A673 (cell line): ENCODE measurements at regions not wholly inside any gene's neighbourhood (a gene's known extent, or its start where the extent isn't known, plus 50 kb on each side); places are given as distances from the start of the nearest gene placed in this dataset.

ENCODE experiments used
- BruUV-seq: library from RNA; stranded (reverse); fragments of 400-500 nt; replicated peaks from 2 replicates; lab custom pipeline; 2021; lab: Mats Ljungman, UMichigan
- CTCF ChIA-PET: fragments of 300-600 bp; sonication (Branson Sonifier 250); formaldehyde crosslinking; loops from one replicate; lab custom pipeline; 2022; ENCODE audit warnings: antibody characterized with exemption; lab: Charles Lee
- POLR2A ChIA-PET: fragments of 300-600 bp; sonication (Branson Sonifier 250); formaldehyde crosslinking; loops from one replicate; lab custom pipeline; 2022; ENCODE audit warnings: antibody characterized with exemption; ENCODE audit not compliant: low non-redundant PET; lab: Charles Lee
- DNase-seq: peaks from one replicate; pipeline ENCODE4 v3.0.0-alpha.2; 2015; ENCODE audit warnings: low spot score
- H3K27ac ChIP-seq: fragments of 200-600 bp; sonication (generic); 2 replicates; pipeline ENCODE4 v1.5.1; 2016; ENCODE audit warnings: mixed run types, low read depth, mild to moderate bottlenecking, mixed read lengths, antibody characterized with exemption, low read length; ENCODE audit not compliant: poor library complexity, severe bottlenecking
- H3K27me3 ChIP-seq: fragments of 200-600 bp; sonication (generic); replicated peaks from 2 replicates; pipeline ENCODE4 v1.6.1; 2017; ENCODE audit warnings: mixed run types, low read depth, mild to moderate bottlenecking, mixed read lengths, antibody characterized with exemption, low read length; ENCODE audit not compliant: insufficient read depth, poor library complexity
- H3K36me3 ChIP-seq: fragments of 200-600 bp; sonication (generic); 2 replicates; pipeline ENCODE4 v1.6.1; 2016; ENCODE audit warnings: mixed run types, mild to moderate bottlenecking, mixed read lengths, antibody characterized with exemption, low read length; ENCODE audit not compliant: insufficient read depth, poor library complexity, severe bottlenecking
- H3K4me1 ChIP-seq: fragments of 200-600 bp; sonication (generic); 2 replicates; pipeline ENCODE4 v1.6.1; 2017; ENCODE audit warnings: mixed run types, mild to moderate bottlenecking, mixed read lengths, antibody characterized with exemption, low read length; ENCODE audit not compliant: insufficient read depth, poor library complexity, severe bottlenecking
- H3K4me3 ChIP-seq: fragments of 200-600 bp; sonication (generic); 2 replicates; pipeline ENCODE4 v1.5.1; 2016; ENCODE audit warnings: low read depth, mixed run types, mild to moderate bottlenecking, mixed read lengths, low read length; ENCODE audit not compliant: poor library complexity, severe bottlenecking
- H3K9me3 ChIP-seq: fragments of 200-600 bp; sonication (generic); 2 replicates; pipeline ENCODE4 v1.6.1; 2016; ENCODE audit warnings: mixed run types, low read depth, mild to moderate bottlenecking, mixed read lengths, antibody characterized with exemption, low read length; ENCODE audit not compliant: poor library complexity, severe bottlenecking
- EZH2 ChIP-seq: fragments of 200-600 bp; sonication (generic); IDR thresholded peaks from 2 replicates; pipeline ENCODE4 v1.6.1; 2017; ENCODE audit warnings: borderline replicate concordance, low read depth, mild to moderate bottlenecking, mixed read lengths, antibody characterized with exemption, low read length; ENCODE audit not compliant: poor library complexity, severe bottlenecking
- intact Hi-C: fragments of 100-400 bp; cut with micrococcal nuclease; formaldehyde crosslinking; loops from one replicate; pipeline ENCODE4 v1.10.0; 2022; ENCODE audit not compliant: unreplicated experiment
- TF ChIP-seq, protein P1 (sequence below): fragments of 300-800, 200-600 bp; sonication (generic); conservative IDR thresholded peaks from 2 replicates; pipeline ENCODE4 v1.5.1; 2017; ENCODE audit warnings: low read depth, mild to moderate bottlenecking, antibody characterized with exemption, low read length, moderate library complexity, mixed read lengths

DNA sequence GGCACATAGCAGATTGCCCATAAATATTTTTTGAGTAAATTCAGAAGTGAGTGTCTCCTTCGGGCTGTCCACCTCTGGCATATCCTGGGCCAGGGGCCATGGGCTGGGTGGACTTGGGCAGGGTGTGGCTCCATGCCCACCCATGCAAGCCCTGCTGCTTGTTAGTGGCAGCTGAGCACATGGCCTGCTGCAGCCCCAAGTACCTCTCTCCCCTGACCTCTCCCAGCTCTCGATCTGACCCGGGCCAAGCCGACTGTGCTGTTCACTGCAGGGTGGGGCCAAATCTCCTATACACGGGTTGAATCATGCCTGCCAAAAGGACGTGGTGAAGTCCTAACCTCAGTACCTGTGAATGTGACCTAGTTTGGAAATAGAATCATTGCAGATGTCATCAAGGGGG lies 132.5 kb upstream of the C1orf174 start:
- Histone ChIP-seq H3K27me3 (peaks cover 25% of the 10 kb centered on the region), H3K27ac (no peak overlapping the region), H3K4me1 (no peaks in the 10 kb centered on the region), H3K4me3 (no peak overlapping the region), H3K9me3 (no peaks in the 10 kb centered on the region), H3K36me3 (no peaks in the 10 kb centered on the region)
- intact Hi-C loops: no loop called here
- CTCF ChIA-PET: no interaction called here
- POLR2A ChIA-PET: no interaction called here
- TF ChIP-seq, protein P1, sequence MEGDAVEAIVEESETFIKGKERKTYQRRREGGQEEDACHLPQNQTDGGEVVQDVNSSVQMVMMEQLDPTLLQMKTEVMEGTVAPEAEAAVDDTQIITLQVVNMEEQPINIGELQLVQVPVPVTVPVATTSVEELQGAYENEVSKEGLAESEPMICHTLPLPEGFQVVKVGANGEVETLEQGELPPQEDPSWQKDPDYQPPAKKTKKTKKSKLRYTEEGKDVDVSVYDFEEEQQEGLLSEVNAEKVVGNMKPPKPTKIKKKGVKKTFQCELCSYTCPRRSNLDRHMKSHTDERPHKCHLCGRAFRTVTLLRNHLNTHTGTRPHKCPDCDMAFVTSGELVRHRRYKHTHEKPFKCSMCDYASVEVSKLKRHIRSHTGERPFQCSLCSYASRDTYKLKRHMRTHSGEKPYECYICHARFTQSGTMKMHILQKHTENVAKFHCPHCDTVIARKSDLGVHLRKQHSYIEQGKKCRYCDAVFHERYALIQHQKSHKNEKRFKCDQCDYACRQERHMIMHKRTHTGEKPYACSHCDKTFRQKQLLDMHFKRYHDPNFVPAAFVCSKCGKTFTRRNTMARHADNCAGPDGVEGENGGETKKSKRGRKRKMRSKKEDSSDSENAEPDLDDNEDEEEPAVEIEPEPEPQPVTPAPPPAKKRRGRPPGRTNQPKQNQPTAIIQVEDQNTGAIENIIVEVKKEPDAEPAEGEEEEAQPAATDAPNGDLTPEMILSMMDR: no peak
- no peak for TF ChIP-seq EZH2
- DNase-seq: no peak
- BruUV-seq: no TSS peak

DNA sequence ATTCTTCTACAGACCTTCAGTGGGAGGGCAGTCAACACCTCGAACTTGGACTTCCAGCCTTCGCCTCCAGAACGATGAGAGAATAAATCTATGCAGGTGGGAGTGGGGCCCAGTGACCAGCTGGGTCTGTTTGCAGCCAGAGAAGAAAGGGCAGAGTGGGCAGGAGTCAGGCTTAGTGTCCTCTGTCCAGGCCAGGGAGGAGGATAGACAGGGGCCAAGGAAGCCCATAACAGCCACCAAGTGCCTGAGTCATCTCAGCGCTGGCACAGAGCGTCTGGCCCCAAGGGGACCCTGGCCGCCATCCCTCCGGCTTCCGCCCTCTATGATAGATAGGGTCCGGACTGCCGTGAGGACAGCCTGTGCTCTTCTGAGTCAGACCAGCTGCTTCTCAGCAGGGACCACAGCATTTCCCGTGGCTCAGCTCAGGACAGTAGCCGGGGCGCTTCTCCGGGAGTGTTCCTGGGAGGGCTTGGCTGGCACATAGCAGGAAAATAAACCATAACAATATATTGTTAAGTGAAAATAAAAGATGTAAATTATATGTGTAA lies 133.1 kb upstream of the C1orf174 start:
- Histone ChIP-seq H3K27me3 (peaks cover 19% of the 10 kb centered on the region), H3K27ac (no peak overlapping the region), H3K9me3 (no peaks in the 10 kb centered on the region), H3K4me1 (no peaks in the 10 kb centered on the region), H3K4me3 (no peak overlapping the region), H3K36me3 (no peaks in the 10 kb centered on the region)
- CTCF ChIA-PET: no interaction called here
- POLR2A ChIA-PET: no interaction called here
- no TSS peak for BruUV-seq
- no peak for DNase-seq
- TF ChIP-seq, protein P1: no peak
- TF ChIP-seq EZH2: no peak
- intact Hi-C loops: no loop called here

DNA sequence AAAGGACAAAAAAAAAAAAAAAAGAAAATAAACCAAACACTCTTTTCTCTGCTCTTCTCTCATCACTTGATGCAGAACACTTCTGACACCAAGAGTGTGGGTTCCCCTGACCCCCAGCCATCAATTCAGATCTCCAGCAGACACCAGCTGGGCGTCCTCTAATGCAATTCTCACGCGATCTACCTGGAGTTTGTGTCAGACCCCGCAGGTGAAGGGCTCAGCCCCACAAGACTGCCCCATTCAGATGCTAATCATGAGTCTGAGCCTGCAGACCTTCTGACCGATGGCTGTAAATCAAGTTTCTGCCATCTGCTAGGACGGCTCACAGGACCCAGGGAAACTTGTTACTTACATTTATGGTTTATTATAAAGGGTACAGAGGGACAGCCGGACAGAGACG lies 133.6 kb upstream of the C1orf174 start:
- CTCF ChIA-PET: no interaction called here
- intact Hi-C loops: no loop called here
- POLR2A ChIA-PET: no interaction called here
- H3K27ac ChIP-seq: no peak overlapping the region
- TF ChIP-seq, protein P1: no peak
- no peak for TF ChIP-seq EZH2
- H3K27me3 ChIP-seq: peaks cover 14% of the 10 kb centered on the region
- no peak overlapping the region for H3K4me3 ChIP-seq
- BruUV-seq: no TSS peak
- H3K4me1 ChIP-seq: no peaks in the 10 kb centered on the region
- H3K9me3 ChIP-seq: no peaks in the 10 kb centered on the region
- DNase-seq: no peak
- H3K36me3 ChIP-seq: no peaks in the 10 kb centered on the region
